SK-N-SH (cell line): ENCODE measurements at regions not wholly inside any gene's neighbourhood (a gene's known extent, or its start where the extent isn't known, plus 50 kb on each side); places are given as distances from the start of the nearest gene placed in this dataset.

Experiments
- CTCF ChIA-PET: fragments of 300-600, 350-600 bp; formaldehyde crosslinking; extraction: SDS; loops from one replicate; lab custom pipeline; 2021; lab: Yijun Ruan, JAX
- POLR2A ChIA-PET: fragments of 350-600 bp; sonication (Branson Sonifier 250); formaldehyde crosslinking; extraction: SDS; loops from one replicate; lab custom pipeline; 2020; ENCODE audit warnings: antibody characterized with exemption, inconsistent platforms; lab: Yijun Ruan, JAX
- DNase-seq: peaks from one replicate; pipeline ENCODE4 v3.0.0; 2012
- H2AFZ ChIP-seq: fragments of 200-600 bp; sonication (generic); 2 replicates; pipeline ENCODE4 v1.8.1; 2016; ENCODE audit warnings: antibody characterized with exemption, mild to moderate bottlenecking, low read depth
- H3F3A ChIP-seq: fragments of 200-600 bp; sonication (generic); replicated peaks from 2 replicates; pipeline ENCODE3; 2016; ENCODE audit warnings: antibody characterized with exemption, mild to moderate bottlenecking; ENCODE audit not compliant: insufficient read depth
- H3K27ac ChIP-seq, 2 experiments: fragments of 200-500 bp in 1 of 2; fragments of 200-600 bp in 1 of 2; sonication (Bioruptor generic) in 1 of 2; sonication (generic), shearing (Covaris generic) in 1 of 2; 2 replicates each; pipeline versions ENCODE4 v1.5.1 to v1.6.1; 2014 to 2016; ENCODE audit warnings: low read depth in 2 of 2, inconsistent platforms in 1 of 2, low read length in 1 of 2, mild to moderate bottlenecking in 1 of 2, mixed read lengths in 1 of 2
- H3K27me3 ChIP-seq: fragments of 200-600 bp; sonication (generic), shearing (Covaris generic); 2 replicates; pipeline ENCODE4 v1.6.1; 2016; ENCODE audit warnings: mixed run types; ENCODE audit not compliant: insufficient read depth
- H3K36me3 ChIP-seq, 2 experiments: fragments of 200-500 bp in 1 of 2; fragments of 200-600 bp in 1 of 2; sonication (Bioruptor generic) in 1 of 2; sonication (generic) in 1 of 2; replicated peaks in 1 of 2; 2 replicates each; pipeline versions ENCODE3 to v1.5.1; 2014 to 2016; ENCODE audit warnings: low read length in 1 of 2, mild to moderate bottlenecking in 1 of 2; ENCODE audit not compliant: insufficient read depth in 2 of 2, control insufficient read depth in 1 of 2
- H3K4me1 ChIP-seq, 2 experiments: fragments of 200-500 bp in 1 of 2; fragments of 200-600 bp in 1 of 2; sonication (Bioruptor generic) in 1 of 2; sonication (generic), shearing (Covaris generic) in 1 of 2; 2 replicates each; pipeline versions ENCODE4 v1.5.1 to v1.6.1; 2014 to 2016; ENCODE audit warnings: low read depth in 1 of 2, low read length in 1 of 2, mixed run types in 1 of 2; ENCODE audit not compliant: insufficient read depth in 2 of 2, control insufficient read depth in 1 of 2
- H3K4me2 ChIP-seq: fragments of 200-600 bp; sonication (generic), shearing (Covaris generic); 2 replicates; pipeline ENCODE4 v1.6.1; 2017; ENCODE audit warnings: mixed run types
- H3K4me3 ChIP-seq, 2 experiments: fragments of 200-500 bp in 1 of 2; fragments of 200-600 bp in 1 of 2; sonication (Bioruptor generic) in 1 of 2; sonication (generic), shearing (Covaris generic) in 1 of 2; 2 replicates each; pipeline versions ENCODE4 v1.5.1 to v1.8.1; 2014 to 2016; ENCODE audit warnings: low read depth in 2 of 2, inconsistent platforms in 1 of 2, low read length in 1 of 2, mild to moderate bottlenecking in 1 of 2, mixed read lengths in 1 of 2, moderate library complexity in 1 of 2
- H3K79me2 ChIP-seq: fragments of 200-600 bp; sonication (generic); 2 replicates; pipeline ENCODE4 v1.8.1; 2017; ENCODE audit warnings: mild to moderate bottlenecking; ENCODE audit not compliant: insufficient read depth
- H3K9ac ChIP-seq: fragments of 200-600 bp; sonication (generic); 2 replicates; pipeline ENCODE4 v1.6.1; 2017; ENCODE audit warnings: mixed run types
- H3K9me2 ChIP-seq: fragments of 200-600 bp; sonication (generic); 2 replicates; pipeline ENCODE4 v1.6.1; 2017; ENCODE audit warnings: mixed run types
- H3K9me3 ChIP-seq: fragments of 200-600 bp; sonication (generic); 2 replicates; pipeline ENCODE4 v1.6.1; 2017; ENCODE audit warnings: mixed run types, mild to moderate bottlenecking, moderate library complexity
- H4K20me1 ChIP-seq: fragments of 200-600 bp; sonication (generic); 2 replicates; pipeline ENCODE4 v1.6.1; 2017; ENCODE audit warnings: mild to moderate bottlenecking, mixed run types; ENCODE audit not compliant: insufficient read depth
- CHD2 ChIP-seq: fragments of 150-350 bp; IDR thresholded peaks from 2 replicates; pipeline ENCODE4 v1.6.1; 2018; ENCODE audit warnings: low read length; ENCODE audit not compliant: partially characterized antibody
- ELF1 ChIP-seq: IDR thresholded peaks from 2 replicates; pipeline ENCODE4 v1.4.0; 2012
- EP300 ChIP-seq, 2 experiments: IDR thresholded peaks; 2 replicates each; pipeline versions ENCODE4 v1.4.0 to v1.6.1; 2012; ENCODE audit warnings: borderline replicate concordance in 1 of 2, low read depth in 1 of 2, low read length in 1 of 2
- FOSL2 ChIP-seq: IDR thresholded peaks from 2 replicates; pipeline ENCODE4 v1.4.0; 2012; ENCODE audit warnings: low read depth, mild to moderate bottlenecking, moderate library complexity, borderline replicate concordance
- FOXM1 ChIP-seq: IDR thresholded peaks from 2 replicates; pipeline ENCODE4 v1.4.0; 2012; ENCODE audit warnings: low read depth, mild to moderate bottlenecking
- JUND ChIP-seq: IDR thresholded peaks from 2 replicates; pipeline ENCODE4 v1.4.0; 2012
- NFIC ChIP-seq: IDR thresholded peaks from 2 replicates; pipeline ENCODE4 v1.4.0; 2012; ENCODE audit warnings: borderline replicate concordance
- RXRA ChIP-seq: IDR thresholded peaks from 2 replicates; pipeline ENCODE4 v1.4.0; 2012; ENCODE audit warnings: low read depth, mild to moderate bottlenecking, borderline replicate concordance
- TCF12 ChIP-seq: IDR thresholded peaks from 2 replicates; pipeline ENCODE4 v1.4.0; 2012
- TEAD4 ChIP-seq: IDR thresholded peaks from 2 replicates; pipeline ENCODE4 v1.4.0; 2012; ENCODE audit warnings: mild to moderate bottlenecking, borderline replicate concordance; ENCODE audit not compliant: insufficient read depth
- WGBS: methylation state at CpG from one replicate; pipeline ENCODE4 v1.1.6; 2017; ENCODE audit warnings: low lambda C conversion rate; 5-methylcytosine and 5-hydroxymethylcytosine counted together
- TF ChIP-seq, protein P1 (sequence below): fragments of 200-600 bp; sonication (generic); IDR thresholded peaks from 2 replicates; pipeline ENCODE4 v1.6.1; 2017; ENCODE audit warnings: antibody characterized with exemption, mild to moderate bottlenecking, moderate library complexity
- TF ChIP-seq, protein P2 (sequence below): IDR thresholded peaks from 2 replicates; pipeline ENCODE4 v1.4.0; 2012; ENCODE audit warnings: low read depth, borderline replicate concordance
- TF ChIP-seq, protein P3 (sequence below): IDR thresholded peaks from 2 replicates; pipeline ENCODE4; 2012
- TF ChIP-seq, protein P4 (sequence below): IDR thresholded peaks from 2 replicates; pipeline ENCODE4 v1.6.1; 2012; ENCODE audit warnings: mild to moderate bottlenecking, low read depth, low read length, moderate library complexity

DNA sequence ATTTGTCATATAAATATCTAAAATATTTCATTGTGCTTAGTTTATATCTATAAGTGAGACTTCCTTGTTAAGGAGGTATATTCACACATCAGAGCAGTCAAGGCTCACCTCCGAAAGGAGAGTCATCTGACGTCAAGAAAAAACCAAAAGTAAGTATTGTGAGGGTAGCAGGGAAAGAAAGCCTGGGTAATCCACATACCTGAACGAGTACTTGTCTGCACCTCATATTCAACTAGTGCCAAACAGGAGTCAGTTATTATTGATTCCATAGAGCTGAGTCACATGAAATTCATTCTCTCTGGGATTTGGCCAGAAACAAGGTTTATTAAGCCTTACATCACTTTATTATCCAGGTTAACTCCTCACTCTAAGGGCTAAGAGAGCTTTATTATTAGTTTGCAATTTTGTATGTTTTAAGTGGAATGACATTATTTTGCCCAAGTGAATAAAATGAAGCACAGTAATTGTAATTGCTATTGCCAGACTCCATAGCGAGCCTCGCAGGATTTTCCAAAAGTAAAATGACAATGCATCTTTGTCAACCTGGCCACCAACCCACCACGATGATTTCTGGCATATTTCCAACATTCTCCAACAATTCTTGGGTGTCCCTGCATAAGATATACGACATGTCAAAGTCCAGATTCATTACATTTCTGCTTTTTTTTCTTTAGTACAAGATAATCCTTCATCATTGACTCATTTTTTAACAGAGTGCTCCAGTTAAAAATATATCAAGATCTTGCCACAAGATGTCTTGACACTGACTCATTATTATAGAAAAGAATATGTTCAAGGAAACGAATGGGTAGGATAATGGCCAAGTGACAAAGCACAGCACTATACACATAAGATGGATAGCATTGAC lies 1210.4 kb upstream of the ACVR2A start:
- H3K4me2 ChIP-seq, result no peak overlapping the region
- no peaks in the 10 kb centered on the region for H3K27me3 ChIP-seq
- peak overlapping the region in 1 of 2 experiments; percentile 49; a peak in 3 of 4 replicates for H3K27ac ChIP-seq
- WGBS, result 19% methylated on average over 8 of the region's 8 CpGs
- ChIA-PET POLR2A (no interaction called here), CTCF (interaction anchor here (1.1 kb wide), 1 partner anchor 27 kb away, joined by 3 read pairs; no protein-coding TSS in a partner anchor)
- peaks cover 8% of the 10 kb centered on the region for H3F3A ChIP-seq
- H3K9me3 ChIP-seq, result no peaks in the 10 kb centered on the region
- H3K36me3 ChIP-seq, result no peaks in the 10 kb centered on the region
- H4K20me1 ChIP-seq, result no peaks in the 10 kb centered on the region
- H3K79me2 ChIP-seq, result no peaks in the 10 kb centered on the region
- no peak overlapping the region for H2AFZ ChIP-seq
- TF ChIP-seq, protein P1, sequence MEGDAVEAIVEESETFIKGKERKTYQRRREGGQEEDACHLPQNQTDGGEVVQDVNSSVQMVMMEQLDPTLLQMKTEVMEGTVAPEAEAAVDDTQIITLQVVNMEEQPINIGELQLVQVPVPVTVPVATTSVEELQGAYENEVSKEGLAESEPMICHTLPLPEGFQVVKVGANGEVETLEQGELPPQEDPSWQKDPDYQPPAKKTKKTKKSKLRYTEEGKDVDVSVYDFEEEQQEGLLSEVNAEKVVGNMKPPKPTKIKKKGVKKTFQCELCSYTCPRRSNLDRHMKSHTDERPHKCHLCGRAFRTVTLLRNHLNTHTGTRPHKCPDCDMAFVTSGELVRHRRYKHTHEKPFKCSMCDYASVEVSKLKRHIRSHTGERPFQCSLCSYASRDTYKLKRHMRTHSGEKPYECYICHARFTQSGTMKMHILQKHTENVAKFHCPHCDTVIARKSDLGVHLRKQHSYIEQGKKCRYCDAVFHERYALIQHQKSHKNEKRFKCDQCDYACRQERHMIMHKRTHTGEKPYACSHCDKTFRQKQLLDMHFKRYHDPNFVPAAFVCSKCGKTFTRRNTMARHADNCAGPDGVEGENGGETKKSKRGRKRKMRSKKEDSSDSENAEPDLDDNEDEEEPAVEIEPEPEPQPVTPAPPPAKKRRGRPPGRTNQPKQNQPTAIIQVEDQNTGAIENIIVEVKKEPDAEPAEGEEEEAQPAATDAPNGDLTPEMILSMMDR, result no peak
- TF ChIP-seq, protein P2, sequence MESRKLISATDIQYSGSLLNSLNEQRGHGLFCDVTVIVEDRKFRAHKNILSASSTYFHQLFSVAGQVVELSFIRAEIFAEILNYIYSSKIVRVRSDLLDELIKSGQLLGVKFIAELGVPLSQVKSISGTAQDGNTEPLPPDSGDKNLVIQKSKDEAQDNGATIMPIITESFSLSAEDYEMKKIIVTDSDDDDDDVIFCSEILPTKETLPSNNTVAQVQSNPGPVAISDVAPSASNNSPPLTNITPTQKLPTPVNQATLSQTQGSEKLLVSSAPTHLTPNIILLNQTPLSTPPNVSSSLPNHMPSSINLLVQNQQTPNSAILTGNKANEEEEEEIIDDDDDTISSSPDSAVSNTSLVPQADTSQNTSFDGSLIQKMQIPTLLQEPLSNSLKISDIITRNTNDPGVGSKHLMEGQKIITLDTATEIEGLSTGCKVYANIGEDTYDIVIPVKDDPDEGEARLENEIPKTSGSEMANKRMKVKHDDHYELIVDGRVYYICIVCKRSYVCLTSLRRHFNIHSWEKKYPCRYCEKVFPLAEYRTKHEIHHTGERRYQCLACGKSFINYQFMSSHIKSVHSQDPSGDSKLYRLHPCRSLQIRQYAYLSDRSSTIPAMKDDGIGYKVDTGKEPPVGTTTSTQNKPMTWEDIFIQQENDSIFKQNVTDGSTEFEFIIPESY, result no peak
- TF ChIP-seq RXRA (no peak), FOSL2 (peak; percentile 57), ELF1 (no peak), JUND (peak; percentile 66), FOXM1 (no peak), TEAD4 (peak; percentile 59), TCF12 (peak; percentile 53; the same call in 1 of the 2 replicates), NFIC (peak; percentile 75), EP300 (IDR thresholded peaks at IDR 0.05; ENCODE audit: borderline replicate concordance in 1 of 2, low read depth in 1 of 2, low read length in 1 of 2) (peak in 1 of 2 experiments; percentile 23; a peak in 1 of 4 replicates), CHD2 (no peak)
- TF ChIP-seq, protein P3, sequence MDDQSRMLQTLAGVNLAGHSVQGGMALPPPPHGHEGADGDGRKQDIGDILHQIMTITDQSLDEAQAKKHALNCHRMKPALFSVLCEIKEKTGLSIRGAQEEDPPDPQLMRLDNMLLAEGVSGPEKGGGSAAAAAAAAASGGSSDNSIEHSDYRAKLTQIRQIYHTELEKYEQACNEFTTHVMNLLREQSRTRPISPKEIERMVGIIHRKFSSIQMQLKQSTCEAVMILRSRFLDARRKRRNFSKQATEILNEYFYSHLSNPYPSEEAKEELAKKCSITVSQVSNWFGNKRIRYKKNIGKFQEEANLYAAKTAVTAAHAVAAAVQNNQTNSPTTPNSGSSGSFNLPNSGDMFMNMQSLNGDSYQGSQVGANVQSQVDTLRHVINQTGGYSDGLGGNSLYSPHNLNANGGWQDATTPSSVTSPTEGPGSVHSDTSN, result peak; percentile 81
- TF ChIP-seq, protein P4, sequence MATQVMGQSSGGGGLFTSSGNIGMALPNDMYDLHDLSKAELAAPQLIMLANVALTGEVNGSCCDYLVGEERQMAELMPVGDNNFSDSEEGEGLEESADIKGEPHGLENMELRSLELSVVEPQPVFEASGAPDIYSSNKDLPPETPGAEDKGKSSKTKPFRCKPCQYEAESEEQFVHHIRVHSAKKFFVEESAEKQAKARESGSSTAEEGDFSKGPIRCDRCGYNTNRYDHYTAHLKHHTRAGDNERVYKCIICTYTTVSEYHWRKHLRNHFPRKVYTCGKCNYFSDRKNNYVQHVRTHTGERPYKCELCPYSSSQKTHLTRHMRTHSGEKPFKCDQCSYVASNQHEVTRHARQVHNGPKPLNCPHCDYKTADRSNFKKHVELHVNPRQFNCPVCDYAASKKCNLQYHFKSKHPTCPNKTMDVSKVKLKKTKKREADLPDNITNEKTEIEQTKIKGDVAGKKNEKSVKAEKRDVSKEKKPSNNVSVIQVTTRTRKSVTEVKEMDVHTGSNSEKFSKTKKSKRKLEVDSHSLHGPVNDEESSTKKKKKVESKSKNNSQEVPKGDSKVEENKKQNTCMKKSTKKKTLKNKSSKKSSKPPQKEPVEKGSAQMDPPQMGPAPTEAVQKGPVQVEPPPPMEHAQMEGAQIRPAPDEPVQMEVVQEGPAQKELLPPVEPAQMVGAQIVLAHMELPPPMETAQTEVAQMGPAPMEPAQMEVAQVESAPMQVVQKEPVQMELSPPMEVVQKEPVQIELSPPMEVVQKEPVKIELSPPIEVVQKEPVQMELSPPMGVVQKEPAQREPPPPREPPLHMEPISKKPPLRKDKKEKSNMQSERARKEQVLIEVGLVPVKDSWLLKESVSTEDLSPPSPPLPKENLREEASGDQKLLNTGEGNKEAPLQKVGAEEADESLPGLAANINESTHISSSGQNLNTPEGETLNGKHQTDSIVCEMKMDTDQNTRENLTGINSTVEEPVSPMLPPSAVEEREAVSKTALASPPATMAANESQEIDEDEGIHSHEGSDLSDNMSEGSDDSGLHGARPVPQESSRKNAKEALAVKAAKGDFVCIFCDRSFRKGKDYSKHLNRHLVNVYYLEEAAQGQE, result no peak
- no peak overlapping the region for H3K9ac ChIP-seq
- H3K9me2 ChIP-seq, result no peaks in the 10 kb centered on the region
- DNase-seq, result no peak
- no peaks in the 10 kb centered on the region for H3K4me1 ChIP-seq
- H3K4me3 ChIP-seq, result no peak overlapping the region
